Omental fat pad (tissue), 3 donors: ENCODE measurements at regions not wholly inside any gene's neighbourhood (a gene's known extent, or its start where the extent isn't known, plus 50 kb on each side); places are given as distances from the start of the nearest gene placed in this dataset.

Experiments
- ATAC-seq: fragments of 150-250 bp; one replicate; pipeline ENCODE4 v1.9.1; 2016; ENCODE audit warnings: mild to moderate bottlenecking, moderate library complexity; ENCODE audit not compliant: low FRiP score
- DNase-seq: peaks from one replicate; pipeline ENCODE4 v3.0.0-alpha.2; 2019; ENCODE audit warnings: low spot score
- TF ChIP-seq, protein P1 (sequence below), 3 donors: fragments of 450-650 bp; IDR thresholded peaks; one replicate each; pipeline ENCODE4 v1.5.1; 2016 to 2017; ENCODE audit warnings: antibody characterized with exemption in 3 of 3, mild to moderate bottlenecking in 3 of 3, moderate library complexity in 2 of 3

DNA sequence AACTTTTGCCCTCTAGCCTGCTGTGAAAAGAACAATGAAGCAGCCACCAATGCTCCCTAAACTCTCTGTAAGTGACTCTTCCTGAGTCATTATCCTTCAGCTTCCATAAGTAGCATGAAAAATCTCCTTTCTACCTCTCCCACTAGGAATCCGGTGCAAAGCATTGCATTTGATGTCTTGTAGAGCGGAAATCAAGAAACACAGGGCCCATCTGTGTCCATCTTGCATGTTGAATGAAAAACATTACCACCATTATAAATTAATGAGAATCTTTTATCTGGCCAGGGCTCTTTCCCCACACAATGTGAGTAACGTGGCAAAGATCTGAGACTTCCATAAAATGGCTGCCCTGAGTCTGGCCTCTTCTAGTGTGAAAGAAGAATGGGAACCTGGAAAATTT is 324.4 kb downstream of the ADGRL2 start:
- ATAC-seq (no peak), DNase-seq (no peak)
- TF ChIP-seq, protein P1, sequence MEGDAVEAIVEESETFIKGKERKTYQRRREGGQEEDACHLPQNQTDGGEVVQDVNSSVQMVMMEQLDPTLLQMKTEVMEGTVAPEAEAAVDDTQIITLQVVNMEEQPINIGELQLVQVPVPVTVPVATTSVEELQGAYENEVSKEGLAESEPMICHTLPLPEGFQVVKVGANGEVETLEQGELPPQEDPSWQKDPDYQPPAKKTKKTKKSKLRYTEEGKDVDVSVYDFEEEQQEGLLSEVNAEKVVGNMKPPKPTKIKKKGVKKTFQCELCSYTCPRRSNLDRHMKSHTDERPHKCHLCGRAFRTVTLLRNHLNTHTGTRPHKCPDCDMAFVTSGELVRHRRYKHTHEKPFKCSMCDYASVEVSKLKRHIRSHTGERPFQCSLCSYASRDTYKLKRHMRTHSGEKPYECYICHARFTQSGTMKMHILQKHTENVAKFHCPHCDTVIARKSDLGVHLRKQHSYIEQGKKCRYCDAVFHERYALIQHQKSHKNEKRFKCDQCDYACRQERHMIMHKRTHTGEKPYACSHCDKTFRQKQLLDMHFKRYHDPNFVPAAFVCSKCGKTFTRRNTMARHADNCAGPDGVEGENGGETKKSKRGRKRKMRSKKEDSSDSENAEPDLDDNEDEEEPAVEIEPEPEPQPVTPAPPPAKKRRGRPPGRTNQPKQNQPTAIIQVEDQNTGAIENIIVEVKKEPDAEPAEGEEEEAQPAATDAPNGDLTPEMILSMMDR (IDR thresholded peaks at IDR 0.05), result no peak

DNA sequence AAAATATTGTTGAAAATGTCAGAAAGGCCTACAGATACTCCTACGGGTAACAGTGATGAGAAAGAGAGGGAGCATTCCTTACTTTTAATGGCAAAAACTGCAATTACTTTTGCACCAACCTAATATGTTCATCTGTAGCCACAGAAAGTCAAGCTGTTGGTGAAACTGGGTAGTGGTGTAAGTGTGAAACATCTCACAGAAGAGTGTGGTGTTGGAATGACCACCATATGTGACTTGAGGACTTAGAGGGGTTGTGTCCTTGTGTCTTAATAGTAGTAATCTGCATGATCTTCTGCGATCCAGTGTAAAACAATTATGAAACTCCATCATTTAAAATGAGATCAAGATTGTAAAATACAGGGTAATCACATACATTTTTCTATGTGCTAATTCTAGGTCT is 320.7 kb downstream of the ADGRL2 start:
- ATAC-seq (no peak), DNase-seq (no peak)
- TF ChIP-seq, protein P1 (IDR thresholded peaks at IDR 0.05), result no peak

DNA sequence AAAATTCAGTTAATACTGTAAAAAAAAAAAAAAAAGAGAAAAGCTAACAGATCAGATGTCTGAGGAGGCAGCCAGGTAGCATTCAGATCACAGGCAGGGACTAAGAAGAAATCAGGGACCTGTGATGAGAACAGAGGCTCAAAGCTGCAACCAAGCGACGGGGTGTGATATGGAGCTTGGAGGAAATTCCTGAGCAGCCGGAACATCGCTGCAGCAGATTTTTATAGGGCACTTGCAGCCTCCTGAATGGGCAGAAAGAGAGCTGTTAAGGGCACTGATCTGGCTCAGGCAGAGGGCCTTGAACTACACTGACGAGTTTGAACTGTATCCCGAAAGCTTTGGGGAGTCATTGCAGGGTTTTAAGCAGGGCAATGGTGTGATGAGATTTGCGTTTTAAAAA is 315.4 kb downstream of the ADGRL2 start:
- DNase-seq, result no peak
- TF ChIP-seq, protein P1 (IDR thresholded peaks at IDR 0.05), result no peak
- ATAC-seq, result no peak

DNA sequence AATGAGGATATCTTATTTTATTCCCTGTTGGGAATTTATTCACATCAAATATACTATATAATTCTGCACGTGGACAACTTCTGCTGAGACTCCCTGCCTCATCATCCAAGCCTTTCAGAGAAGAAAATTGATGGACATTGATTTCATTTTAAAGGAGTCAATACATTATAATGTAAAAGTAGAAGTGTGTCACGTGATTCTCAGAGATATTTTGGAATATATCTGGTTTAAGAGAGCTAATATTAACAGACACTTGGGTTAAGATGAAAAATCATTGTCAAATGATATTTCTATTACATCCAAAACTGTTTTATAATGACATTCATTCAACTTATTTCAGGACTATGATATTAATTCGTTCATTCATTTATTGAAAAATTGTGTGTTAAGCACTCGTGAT is 314.2 kb downstream of the ADGRL2 start:
- DNase-seq, result no peak
- ATAC-seq, result no peak
- TF ChIP-seq, protein P1 (IDR thresholded peaks at IDR 0.05), result no peak

DNA sequence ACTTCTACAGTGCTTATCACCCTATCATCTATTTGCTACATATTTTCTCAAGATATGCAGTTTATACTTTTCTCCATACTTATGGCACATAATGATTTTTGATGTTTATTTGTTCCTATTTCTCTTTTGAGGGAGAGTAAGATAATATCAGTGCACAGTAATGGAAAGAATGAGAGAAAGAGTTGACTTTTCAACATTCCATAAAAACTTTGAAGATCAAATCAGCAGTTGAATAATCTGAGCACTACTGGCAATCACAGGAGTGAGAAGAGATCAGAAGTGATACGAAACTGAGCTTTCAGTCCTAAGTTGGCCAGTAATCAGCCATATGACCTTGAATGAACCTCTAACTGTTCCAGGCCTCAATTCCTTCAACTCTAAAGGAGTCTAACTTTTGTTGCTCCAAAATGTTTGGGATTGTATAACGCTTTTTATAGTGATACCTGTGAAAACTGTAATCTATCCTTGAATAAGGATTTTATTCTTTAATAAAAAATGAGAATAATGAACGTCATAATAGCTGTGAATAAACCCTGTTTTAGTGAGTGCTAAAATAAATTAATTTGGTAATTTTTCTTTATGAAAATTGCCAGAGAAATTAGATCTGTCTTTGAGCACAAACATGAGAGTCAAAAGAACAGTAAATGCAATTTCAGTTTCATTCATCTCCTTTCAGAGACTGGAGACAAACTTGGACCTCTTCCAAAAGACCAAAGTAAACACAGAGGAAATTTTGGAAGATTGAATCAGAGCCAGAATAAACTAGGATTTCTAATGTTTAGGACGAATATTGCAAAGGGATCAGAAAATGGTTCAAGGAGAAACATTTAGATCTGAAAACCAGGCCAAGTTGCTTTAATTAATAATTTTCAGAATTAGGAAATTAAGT is 309.9 kb downstream of the ADGRL2 start:
- DNase-seq, result no peak
- TF ChIP-seq, protein P1 (IDR thresholded peaks at IDR 0.05), result no peak
- ATAC-seq, result no peak

DNA sequence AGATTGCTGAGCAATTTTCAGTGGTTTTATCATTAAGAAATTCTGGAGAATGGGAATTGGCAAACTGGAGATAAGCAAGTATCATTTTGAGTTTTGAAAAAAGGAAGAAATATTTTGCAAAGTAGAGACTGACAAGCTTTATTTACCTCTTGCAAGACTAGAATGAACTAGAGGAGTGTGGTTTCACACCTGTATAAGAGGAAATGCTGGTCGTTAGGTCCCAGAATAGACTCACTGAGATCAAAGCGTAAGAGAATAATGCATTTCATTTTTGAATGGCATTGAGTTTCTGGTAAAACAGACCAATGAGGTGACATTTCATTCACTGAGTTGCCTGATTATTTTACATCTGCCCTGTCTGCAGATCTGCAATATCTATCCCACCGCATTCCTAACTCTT is 308.1 kb downstream of the ADGRL2 start:
- DNase-seq, result no peak
- TF ChIP-seq, protein P1 (IDR thresholded peaks at IDR 0.05), result no peak

DNA sequence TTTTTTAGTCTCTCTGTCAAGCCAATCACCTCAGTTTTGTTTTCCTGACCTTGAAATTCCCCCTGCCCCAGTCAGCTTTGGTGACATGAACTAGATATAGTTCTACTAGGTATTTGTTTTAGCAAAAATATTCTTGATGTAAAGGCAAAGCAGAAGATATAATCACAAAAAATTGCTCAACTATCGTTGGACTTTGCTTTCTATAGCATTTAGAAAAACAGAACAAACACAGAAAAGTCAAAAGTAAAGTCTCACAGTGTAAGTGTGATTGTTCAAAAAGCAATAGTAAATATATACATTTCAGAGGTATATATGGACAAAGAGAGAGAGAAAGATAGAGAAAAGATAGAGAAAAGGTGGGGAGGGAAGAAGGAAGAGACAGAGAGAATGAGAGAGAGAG is 305.9 kb downstream of the ADGRL2 start:
- ATAC-seq (no peak), DNase-seq (no peak)
- TF ChIP-seq, protein P1 (IDR thresholded peaks at IDR 0.05), result no peak

More for the DNA sequence above, 308.1 kb downstream of the ADGRL2 start:
- ATAC-seq, result no peak
